LNCaP clone FGC (cell line): ENCODE measurements at regions not wholly inside any gene's neighbourhood (a gene's known extent, or its start where the extent isn't known, plus 50 kb on each side); places are given as distances from the start of the nearest gene placed in this dataset.
A peak's percentile ranks its signal among the peaks of the same experiment; 100 is the strongest.

Experiments
- DNase-seq: peaks from one replicate; pipeline ENCODE4 v3.0.0-alpha.2; 2011; ENCODE audit warnings: low read depth
- H3K4me3 ChIP-seq: 2 replicates; pipeline ENCODE4 v1.5.1; 2011; ENCODE audit warnings: mild to moderate bottlenecking, low read depth, low read length, control low read depth
- TF ChIP-seq, protein P1 (sequence below): IDR thresholded peaks from 2 replicates; pipeline ENCODE4 v1.5.1; 2012; ENCODE audit warnings: mild to moderate bottlenecking; ENCODE audit not compliant: control insufficient read depth, insufficient read depth; ENCODE audit errors: extremely low read depth

DNA sequence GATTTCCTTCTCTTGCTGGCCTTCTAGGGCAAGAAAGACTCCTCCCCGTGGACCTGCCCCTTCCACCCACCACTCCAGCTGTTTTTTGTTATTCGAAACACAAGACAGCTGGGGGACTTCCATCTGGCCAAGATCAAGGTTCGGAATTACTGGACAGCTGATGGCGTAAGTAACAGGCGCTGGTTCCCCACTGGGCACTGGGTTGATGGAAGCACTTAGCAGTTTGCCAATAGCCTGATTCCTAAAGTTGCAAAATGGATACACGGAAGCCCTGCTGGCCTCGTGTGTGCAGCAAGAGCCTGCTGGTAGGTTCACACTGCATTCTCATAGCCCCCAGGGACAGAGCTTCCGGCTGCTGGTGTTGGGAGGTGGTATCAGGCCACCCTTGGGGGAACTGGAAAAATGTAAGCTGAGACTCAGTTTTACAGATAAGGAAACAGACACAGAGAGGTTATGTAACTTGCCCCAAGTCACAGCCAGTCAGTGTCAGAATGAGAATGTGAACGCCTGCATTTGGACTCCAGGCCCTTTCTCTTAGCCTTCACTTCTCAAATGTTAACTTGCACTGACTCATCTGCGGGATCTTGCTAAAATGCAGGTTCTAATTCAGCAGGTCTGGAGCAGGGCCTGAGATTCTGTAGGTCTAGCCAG lies 171.7 kb downstream of the KATNIP start:
- no peak overlapping the region for H3K4me3 ChIP-seq
- TF ChIP-seq, protein P1, sequence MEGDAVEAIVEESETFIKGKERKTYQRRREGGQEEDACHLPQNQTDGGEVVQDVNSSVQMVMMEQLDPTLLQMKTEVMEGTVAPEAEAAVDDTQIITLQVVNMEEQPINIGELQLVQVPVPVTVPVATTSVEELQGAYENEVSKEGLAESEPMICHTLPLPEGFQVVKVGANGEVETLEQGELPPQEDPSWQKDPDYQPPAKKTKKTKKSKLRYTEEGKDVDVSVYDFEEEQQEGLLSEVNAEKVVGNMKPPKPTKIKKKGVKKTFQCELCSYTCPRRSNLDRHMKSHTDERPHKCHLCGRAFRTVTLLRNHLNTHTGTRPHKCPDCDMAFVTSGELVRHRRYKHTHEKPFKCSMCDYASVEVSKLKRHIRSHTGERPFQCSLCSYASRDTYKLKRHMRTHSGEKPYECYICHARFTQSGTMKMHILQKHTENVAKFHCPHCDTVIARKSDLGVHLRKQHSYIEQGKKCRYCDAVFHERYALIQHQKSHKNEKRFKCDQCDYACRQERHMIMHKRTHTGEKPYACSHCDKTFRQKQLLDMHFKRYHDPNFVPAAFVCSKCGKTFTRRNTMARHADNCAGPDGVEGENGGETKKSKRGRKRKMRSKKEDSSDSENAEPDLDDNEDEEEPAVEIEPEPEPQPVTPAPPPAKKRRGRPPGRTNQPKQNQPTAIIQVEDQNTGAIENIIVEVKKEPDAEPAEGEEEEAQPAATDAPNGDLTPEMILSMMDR, result no peak
- no peak for DNase-seq

DNA sequence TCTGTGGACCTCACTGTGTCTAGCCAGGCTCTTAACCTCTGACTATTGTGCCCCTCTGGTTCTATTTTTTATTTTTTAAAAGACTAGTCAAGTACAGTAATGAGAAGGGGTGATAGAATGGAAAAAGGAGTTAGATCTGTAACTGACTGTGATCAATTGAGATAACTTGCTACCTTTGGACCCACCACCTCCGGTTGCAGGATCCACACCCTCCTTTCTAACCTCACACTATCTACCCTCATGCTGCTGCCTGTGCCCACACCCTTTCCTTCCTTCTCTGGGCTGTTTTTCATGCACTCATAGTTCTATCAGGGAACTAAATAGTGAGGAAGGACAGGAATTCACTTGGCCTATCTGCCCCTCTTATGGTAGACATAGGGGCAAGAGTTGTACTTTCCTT lies 172.3 kb downstream of the KATNIP start:
- no peak for DNase-seq
- H3K4me3 ChIP-seq, result no peak overlapping the region
- TF ChIP-seq, protein P1, result no peak

DNA sequence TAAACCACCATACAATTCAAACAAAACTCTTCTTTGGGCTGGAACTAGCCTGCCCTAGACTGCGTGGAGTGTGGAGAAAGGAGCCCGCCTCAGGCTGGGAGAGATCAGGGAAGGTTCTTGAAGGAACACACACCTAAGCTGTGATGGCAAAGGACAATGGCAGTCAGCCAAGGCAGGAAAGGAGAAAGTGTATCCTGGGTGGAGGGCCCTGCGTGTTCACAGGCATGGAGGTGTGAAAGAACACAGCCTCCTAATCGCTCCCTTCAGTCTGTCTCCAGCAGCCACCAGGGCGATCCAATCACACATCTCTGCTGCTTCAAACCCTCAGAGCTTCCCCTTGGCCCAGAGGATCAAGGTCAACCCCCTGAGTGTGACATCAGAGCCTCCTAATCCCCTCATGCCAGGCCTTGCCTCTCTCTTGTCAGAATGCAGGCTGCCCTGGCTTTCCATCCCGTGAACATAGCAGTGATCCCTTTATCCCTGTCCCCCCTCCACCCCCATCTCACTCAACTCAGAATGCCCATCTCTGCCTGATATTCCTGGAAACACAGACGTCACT lies 173.0 kb downstream of the KATNIP start:
- H3K4me3 ChIP-seq, result no peak overlapping the region
- no peak for DNase-seq
- TF ChIP-seq, protein P1, result no peak

DNA sequence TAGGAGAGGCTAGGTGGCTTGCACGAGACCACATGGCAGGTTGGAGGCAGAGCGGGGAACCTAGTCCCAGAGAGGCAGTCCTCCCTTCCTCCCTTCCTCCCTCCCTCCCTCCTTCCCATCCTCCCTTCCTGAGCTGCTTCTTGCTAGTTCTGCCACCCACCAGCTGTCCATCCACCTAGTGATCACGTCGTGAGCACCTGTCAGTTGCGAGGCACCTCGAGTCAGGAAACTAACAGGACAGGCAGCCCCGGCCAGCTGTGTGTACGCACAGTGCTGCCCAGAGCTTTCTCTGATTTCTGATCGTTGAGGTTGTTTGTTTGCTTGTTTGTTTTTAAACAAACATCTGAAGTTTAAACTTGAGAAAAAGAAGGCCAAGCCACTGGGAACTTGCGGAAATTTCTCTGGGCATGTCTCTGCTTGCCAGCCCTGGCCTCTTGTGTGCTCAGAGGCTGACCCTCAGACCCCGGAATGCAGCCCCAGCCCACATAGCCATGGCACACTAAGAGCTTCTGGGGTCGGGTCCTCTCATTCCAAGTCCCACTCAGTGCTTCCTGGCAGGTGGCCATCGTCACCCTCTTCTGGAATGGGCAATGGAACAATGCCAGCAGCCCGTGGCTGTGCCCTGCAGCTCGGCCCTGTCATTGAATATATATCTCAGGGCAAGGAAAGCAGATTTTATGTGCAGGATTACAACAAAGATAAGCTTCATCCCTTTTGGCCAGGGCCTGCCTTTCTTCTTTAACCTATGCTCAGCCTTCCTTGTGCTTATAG lies 174.0 kb downstream of the KATNIP start:
- TF ChIP-seq, protein P1, result no peak
- peak; percentile 49 for DNase-seq
- no peak overlapping the region for H3K4me3 ChIP-seq

DNA sequence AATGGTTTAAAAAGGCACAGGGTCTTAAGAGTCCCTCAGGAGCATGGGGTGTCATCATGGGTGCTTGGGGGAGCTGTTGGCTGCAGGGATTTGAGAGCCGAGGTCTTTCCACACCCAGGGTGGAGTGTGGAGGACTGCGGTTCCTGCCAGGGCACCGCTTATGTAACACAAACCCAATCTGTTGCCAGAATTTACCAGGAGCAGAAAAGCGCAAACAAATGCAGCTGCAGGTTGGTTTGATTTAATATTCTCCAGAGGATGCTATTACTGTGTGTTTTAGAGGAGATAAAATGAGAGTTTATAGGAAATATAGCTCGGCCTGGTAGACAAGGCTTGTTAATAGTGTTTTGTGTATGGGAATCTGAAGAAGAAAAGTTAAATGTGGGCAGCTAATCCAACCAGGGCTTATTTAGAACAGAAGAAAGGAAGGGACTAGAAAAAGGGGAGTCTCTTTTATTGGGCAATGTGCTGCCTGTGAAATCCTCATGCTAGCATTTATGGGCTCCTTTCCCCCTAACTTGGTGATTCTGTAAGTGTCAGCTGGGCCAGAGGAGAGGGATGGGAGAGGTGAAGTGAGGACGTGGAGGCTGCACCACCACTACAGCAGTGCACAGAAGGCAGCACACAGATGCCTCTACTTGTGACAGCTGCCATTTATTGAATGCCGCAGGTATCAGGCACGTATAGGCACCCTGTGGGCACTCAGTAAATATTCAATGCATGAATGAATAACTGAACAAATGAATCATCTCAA lies 174.7 kb downstream of the KATNIP start:
- no peak overlapping the region for H3K4me3 ChIP-seq
- TF ChIP-seq, protein P1, result no peak
- peak; percentile 66 for DNase-seq

DNA sequence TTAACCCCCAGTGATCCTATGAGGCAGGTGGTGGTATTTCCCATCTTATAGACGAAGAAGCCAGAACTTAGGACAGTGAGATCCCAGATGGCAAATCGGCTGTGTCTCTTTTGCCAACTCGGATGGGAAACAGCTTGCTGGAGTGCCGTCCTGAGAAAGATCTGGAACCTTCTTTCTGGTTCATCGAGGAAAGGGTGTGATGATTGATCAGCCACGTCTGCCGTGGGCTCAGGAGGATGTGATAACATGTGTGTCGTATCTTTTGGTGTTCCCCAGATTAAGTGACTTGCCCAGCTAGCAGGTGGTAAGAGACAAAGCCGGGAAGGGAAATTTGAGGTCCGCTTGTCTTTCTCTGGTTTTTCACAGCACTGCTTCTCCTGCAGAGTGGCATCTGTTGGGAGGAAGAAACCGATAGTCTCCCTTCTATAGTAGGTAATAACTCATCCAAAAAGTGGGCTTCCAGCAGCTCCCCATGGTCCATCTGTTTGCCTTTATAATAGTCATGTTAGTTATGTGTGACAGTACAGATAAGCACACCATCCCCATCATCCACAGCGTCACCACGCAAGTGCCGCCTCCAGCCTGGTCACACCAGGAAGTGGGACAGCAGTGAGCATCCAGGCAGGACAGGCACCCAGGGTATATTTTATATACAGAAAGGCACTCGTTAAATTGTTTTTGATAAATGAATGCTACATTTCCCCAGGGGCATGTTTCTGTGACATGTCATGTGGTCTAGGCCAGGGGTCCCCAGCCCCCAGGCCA lies 175.5 kb downstream of the KATNIP start:
- DNase-seq, result no peak
- H3K4me3 ChIP-seq, result no peak overlapping the region
- TF ChIP-seq, protein P1, result no peak
